C1 segment of cervical spinal cord (tissue), 14 donors: ENCODE measurements at regions not wholly inside any gene's neighbourhood (a gene's known extent, or its start where the extent isn't known, plus 50 kb on each side); places are given as distances from the start of the nearest gene placed in this dataset.
"Not testable (repeated sequence)": the region's sequence is repeated elsewhere in the genome, so short reads cannot be mapped to it uniquely, and the experiment has no call there.

Experiments
- DNase-seq, 14 donors: peaks; one replicate each; lab custom pipeline; 2025; lab: John Stamatoyannopoulos, UW

DNA sequence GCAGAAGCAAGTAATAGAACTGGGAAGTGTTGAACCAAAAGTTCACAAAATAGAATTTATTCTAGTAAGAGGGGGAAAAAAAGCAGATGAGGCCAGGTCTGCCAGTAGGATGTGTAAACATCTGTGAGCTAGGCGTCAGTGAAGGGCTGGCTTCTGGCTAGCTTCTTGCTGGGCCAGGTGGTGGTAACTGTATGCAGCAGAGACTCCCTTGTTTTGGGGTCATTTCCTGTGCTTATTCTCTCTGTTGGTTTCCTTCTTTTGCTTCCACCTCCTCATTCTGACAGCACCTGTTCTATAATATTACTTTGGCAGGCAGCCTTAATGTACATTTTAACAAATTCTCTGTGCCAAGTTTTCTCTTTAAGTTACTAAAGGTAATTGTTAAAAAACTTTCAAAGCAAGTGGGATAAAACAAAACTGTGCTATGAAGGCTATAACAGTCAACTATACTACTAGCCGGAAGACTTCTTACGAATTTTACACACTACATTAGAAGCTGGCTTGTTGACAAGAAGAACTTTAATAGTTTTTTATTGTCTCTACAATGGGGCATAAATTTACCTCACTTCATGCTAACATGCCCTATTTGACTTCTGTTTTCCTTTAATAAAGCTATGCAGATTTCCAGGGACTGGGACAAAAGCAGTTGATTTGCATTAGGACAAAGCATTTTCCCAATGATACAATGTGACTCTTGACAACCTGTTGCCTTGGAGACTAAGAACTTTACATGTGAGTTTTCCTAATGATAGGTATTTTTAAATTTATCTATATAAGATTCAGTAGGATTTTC is 318.8 kb upstream of the NAALADL2 start:
- no peak for DNase-seq

GRCh38 chr3:174541708-174542315 is 317.3 kb upstream of the NAALADL2 start:
- no peak for DNase-seq

- no peak for DNase-seq
Observed at GRCh38 chr3:174547801-174548435, 311.2 kb upstream of the NAALADL2 start.

GRCh38 chr3:174548841-174549623 is 310.1 kb upstream of the NAALADL2 start:
- no peak for DNase-seq

DNA sequence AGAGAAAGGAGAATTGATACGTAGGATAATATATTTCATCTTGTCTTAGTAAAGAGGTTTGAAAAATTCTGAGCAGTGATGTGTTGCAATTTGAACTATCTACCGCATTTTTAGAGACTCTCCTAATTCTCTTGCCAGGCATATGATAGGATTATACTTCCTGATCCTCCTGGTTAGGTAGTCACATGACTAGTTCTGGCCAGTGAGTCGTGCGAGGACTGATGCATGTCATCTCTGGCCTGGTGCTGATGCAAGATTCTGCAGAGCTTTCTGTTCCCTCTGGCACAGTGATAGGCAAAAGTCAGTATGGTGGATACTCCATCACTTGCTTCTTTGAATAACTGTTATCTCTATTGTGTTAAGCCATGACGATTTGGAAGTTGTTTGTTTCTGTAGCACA is 277.6 kb upstream of the NAALADL2 start:
- no peak for DNase-seq

GRCh38 chr3:174583396-174583795 is 275.7 kb upstream of the NAALADL2 start:
- DNase-seq: no peak

- not testable (repeated sequence) for DNase-seq
Observed at GRCh38 chr3:174587137-174587536, 272.0 kb upstream of the NAALADL2 start.

- DNase-seq: no peak
Observed at GRCh38 chr3:174596447-174596982, 262.6 kb upstream of the NAALADL2 start.

- DNase-seq: no peak
Observed at GRCh38 chr3:174598885-174599439, 260.2 kb upstream of the NAALADL2 start.

DNA sequence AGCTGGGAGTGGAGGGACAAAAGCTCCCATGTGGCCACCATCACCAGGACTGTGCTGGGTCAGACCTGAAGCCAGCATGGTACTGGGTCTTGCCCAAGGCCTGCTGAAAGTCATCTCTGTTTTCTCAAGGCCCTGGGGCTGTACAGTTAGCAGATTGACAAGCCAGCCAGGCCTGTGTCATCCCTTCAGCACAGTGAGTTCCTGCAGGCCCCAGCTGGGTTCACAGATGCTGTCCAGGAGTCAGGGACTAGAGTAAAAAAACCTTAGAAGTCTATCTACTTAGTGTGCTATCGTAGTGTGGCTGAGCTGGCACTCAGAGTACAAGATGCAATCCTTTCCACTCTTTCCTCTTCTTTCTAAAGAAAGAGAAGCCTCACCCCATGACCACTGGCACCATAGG is 246.0 kb upstream of the NAALADL2 start:
- no peak for DNase-seq

- DNase-seq: no peak
Observed at GRCh38 chr3:174614036-174614435, 245.1 kb upstream of the NAALADL2 start.

- DNase-seq: no peak
Observed at GRCh38 chr3:174618368-174619080, 240.6 kb upstream of the NAALADL2 start.

GRCh38 chr3:174619239-174619638 is 239.9 kb upstream of the NAALADL2 start:
- no peak for DNase-seq

DNA sequence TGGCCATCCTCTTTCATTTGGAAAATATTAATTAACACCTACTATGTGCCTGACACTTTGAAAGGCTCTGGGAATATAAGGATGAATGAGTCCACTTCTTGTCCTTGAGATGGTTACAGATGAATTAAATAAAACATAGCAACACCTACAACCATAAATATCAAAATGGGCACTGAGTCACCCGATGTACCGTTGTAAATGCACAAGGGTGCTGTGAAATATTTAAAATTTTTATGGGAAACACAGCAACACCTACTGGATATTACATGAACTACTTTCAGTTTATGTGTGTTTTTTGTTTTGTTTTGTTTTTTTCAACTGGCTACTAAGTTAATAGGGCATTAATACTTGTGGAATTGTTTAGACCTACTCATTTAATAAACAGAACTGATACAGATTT is 239.0 kb upstream of the NAALADL2 start:
- DNase-seq: no peak

- DNase-seq: no peak
Observed at GRCh38 chr3:174620855-174621472, 238.2 kb upstream of the NAALADL2 start.

- no peak for DNase-seq
Observed at GRCh38 chr3:174633342-174633741, 225.8 kb upstream of the NAALADL2 start.

DNA sequence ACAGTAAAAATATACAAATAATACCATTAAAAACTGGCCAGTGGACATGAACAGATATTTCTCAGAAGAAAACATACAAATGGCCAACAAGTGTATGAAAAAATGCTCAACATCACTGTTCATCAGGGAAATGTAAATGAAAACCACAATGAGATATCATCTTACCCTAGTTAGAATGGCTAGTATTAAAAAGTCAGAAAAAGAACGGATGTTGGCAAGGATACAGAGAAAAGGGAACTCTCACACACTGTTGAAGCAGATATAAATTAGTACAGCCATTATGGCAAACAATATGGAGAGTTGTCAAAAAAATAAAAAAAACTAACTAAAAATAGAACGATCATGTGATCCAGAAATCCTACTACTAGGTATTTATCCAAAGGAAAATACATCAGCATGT is 222.7 kb upstream of the NAALADL2 start:
- no peak for DNase-seq

- no peak for DNase-seq
Observed at GRCh38 chr3:174639406-174639805, 219.7 kb upstream of the NAALADL2 start.

DNA sequence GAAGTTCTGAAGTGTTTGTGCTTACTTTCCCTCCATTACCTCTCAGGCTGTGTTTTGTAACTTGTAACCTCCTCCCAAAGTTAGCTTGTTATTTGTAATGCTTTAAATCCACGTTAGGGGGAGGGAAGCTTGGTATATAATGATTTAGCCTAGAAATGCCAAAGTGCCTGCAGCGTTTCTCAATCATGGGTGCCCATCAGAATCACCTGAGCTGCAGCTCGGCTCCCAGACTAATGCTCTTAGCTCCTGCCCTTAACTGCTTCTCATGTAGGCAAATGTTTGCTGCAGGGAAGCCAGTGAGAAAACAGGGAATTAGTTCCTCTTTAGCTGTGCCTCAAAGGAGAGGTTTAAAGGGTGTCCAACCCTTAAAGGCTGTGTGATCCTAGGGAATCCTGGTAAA is 219.2 kb upstream of the NAALADL2 start:
- DNase-seq: no peak

GRCh38 chr3:174640932-174641331 is 218.2 kb upstream of the NAALADL2 start:
- no peak for DNase-seq
